AG20443 (cell line): ENCODE measurements at regions not wholly inside any gene's neighbourhood (a gene's known extent, or its start where the extent isn't known, plus 50 kb on each side); places are given as distances from the start of the nearest gene placed in this dataset.
"Not testable (repeated sequence)": the region's sequence is repeated elsewhere in the genome, so short reads cannot be mapped to it uniquely, and the experiment has no call there.

Experiments used
- DNase-seq: peaks from one replicate; pipeline ENCODE4 v3.0.0; 2012; ENCODE audit warnings: low spot score, mixed read lengths

DNA sequence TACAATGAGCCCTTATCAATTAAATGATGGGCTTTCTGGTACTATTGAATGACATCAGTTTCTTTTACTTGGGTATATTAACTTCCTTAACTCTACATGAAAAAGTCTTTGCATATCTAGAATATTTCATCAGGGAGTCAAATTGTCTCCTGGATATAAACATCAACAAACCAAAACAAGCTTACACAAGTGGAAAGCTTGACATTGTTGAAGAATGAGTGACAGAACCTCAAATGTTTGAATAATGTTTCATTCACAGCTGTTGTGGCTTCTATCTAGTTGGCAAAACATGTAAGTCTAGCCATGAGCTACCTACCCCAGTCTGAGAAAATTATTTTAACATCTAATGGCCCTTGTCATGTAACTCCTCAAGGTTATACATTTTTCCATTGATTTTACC, 604.8 kb upstream of the ADAMTS5 start:
- no peak for DNase-seq

DNA sequence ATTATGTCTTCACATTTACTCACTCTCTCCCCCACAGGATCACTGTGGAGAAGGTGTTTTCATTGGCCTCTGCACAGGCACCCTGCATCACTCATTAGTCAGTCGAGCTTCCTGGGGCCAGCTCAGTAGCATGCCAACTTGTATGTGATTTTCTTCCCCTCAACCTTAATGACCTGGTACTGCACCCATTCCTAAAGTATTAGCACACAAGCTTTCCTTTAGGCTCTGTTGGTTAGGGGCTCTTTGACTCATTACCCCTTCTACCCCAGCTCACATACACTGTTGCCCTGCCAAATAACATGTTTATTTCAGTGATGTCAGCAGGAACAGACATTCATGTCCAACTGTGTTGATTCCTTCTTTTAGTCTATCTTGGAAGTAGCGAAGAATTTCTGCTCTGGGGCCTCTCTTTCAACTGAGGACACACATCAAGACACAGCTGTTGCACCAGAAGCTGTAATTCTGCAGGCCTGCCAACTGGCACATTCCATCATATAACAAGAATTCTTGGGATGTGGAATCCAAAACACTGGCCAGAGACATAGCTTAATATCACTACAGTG, 603.5 kb upstream of the ADAMTS5 start:
- peak; percentile 73 for DNase-seq

DNA sequence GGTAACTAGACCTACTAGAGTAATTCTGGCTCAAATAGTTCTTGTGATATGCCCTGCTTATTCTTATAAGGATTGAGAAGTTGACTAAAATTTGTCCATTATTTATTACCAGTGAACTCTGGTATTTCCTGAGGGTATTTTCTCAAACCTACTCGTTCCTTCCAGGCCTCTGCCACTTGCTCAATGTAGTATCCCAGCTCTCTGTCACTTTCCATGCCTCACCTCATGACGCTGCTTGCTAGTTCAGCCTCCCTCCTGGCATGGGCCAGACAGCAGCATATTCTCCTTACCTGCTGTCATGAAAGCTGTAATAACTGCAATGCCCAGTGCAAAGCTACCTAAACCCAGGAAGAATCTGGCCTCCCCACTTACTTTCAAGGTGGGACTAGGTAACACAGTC, 602.9 kb upstream of the ADAMTS5 start:
- peak; percentile 14 for DNase-seq

DNA sequence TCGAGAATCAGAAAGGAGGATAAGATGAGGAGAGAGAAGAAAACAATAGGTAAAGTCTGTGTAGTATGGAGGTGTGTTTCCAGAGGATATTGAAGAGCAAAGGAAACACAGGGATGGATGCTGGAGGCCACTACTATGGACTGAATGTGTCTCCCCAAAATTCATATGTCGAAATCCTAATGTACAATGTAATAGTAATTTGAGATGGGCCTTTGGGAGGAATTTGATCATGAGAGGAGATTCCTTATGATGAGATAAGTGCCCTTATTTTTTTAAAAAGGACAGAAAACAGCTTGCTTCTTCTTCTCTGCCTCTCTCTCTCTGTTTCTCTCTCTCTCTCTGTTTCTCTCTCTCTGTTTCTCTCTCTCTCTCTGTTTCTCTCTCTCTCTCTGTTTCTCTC, 602.2 kb upstream of the ADAMTS5 start:
- DNase-seq, result no peak

DNA sequence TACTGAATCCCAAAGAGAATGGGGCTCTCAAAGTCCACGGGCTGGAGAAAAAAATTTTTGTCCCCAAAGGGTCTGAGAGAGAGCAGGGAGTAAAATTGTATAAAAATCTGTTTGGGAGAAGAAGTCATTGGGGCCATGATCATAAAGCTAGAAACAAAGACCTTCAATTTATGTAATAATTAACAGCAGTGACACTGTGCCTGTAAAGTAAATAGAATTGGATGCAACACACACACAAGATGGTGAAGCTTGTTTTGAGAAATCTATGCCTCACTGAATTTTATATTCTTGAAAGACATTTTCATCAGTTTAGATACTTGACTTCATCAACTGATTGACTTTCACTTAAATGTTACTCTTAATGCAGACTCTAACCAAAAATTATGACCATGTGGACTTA, 600.5 kb upstream of the ADAMTS5 start:
- no peak for DNase-seq

DNA sequence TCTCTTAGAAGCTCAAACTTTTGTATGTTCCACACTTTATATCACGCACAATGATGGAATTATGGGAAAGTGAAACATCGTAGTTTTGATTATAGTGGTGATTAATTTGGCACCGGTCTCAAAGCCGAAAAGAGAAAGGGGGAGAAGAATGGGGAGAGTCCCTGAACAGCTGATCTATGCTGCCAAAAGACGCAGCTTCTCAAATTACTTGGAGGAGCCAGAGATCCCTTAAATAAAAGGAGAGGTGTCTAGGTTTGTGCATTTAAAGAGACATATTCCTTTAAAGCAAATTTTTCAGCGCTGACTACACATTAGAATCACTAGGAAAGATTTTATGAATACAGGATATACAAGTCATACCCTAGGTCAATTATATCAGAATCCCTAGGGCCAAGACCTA, 599.6 kb upstream of the ADAMTS5 start:
- DNase-seq, result no peak

DNA sequence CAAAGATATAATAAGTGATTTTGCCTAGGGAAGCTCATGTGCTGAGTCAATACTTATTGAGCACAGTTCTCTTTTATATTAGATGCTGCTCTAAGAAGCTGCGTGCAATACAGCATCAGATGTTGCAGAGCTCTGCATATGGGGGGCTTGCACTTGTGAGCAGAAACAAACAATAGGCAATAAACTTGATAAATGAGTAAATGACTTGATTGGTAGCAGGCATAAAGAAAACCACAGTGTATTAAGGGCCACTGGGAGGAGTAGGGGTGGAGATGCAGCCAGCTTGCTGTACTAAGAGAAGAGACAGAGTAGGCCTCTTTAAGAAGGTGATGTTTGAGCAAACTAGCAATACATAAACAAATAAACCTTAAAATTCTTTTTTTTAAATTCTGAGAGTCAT, 598.5 kb upstream of the ADAMTS5 start:
- DNase-seq, result peak; percentile 15

DNA sequence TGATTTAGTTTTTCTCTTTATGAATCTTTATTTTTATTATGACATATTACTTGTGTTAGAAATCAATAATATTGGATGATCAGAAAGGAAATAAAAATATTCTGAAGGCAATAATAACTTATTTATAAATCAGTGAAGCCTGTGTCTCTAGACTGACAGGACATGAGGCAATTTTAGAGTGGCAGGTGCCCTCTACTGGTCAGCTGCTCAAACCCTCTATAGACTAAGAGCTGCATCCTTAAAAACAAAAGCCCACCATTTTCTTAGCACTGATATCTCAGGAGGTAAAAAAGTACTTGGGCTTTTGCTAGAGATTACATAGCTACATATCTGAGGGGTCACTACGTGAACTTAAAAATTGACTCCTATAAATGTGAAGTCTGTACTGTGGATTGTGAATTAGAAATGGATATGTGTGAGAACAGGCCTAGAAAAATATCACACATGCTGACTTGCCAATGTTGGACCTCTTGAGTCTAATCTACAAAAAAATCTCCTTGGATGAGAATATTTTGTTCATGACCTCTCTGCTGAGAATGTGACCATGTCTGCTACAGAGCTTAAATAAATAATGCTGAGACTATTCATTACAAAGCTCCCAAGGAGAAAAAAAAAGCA, 597.9 kb upstream of the ADAMTS5 start:
- peak; percentile 41 for DNase-seq

DNA sequence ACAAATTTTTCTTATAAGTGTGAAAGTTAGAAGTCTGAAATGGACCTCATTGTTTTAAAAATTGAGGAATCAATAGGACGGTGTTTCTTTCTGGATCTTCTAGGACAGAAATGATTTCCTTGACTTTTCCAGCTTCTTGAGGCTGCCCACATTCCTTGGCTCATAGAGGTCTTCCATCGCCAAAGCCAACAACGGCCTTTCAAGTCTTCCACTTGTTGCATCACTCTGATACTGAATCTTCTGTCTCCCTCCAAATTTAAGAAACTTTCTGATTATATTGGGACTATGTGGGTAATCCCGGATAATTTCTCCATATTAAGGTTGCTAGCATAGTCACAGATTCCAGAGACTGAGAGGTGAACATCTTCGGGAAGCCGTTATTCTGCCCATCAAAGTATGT, 595.4 kb upstream of the ADAMTS5 start:
- DNase-seq, result no peak

DNA sequence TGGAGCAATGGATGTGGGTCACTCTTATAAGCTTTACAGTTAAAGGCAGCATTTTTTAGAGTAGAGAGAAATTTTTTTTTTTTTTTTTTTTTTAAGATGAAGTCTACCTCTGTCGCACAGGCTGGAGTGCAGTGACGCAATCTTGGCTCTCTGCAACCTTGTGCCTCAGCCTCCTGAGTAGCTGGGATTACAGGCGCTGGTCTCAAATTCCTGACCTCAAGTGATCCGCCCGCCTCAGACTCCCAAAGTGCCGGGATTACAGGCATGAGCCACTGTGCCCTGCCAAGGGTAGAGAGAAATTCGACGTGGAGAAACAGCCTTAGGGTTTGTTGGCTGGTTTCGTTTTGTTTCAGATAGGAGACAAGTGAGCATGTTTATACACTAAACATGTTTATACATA, 594.2 kb upstream of the ADAMTS5 start:
- DNase-seq, result no peak

DNA sequence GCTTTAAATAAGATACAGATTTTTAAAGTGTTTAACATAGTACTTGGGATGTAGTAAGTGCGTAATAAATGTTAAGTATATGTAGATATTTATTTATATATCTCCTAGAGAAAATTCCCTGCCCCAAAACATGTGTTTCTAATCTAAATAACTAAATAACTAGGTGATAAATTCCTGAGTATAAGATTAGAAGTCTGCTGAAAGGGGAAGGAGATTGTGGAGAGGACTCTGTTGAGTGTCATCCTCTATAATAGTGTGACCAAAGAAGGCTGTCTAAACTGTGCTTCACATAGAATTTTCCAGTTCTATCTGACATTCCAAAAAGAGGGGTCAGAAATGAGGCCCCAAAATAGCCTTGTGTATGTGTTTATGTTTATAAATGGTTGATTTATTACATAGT, 590.5 kb upstream of the ADAMTS5 start:
- DNase-seq, result no peak

DNA sequence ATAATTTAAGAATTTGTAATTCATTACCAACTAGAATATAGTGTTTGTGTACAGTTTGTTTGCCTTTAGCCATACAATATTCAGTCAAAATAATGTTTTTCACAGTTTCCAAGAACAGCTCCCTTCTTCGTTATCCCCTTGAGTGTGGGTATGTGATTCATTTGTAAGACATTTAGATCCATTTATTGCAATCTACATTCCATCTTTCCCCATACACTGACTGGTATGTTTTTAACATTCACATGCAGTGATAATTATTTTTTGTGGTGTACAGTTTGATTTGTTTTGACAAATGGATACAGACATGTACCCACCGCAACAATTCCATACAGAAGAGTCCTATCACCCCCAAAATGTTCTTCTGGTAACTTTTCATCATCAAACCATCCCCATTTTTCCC, 589.1 kb upstream of the ADAMTS5 start:
- DNase-seq, result no peak

DNA sequence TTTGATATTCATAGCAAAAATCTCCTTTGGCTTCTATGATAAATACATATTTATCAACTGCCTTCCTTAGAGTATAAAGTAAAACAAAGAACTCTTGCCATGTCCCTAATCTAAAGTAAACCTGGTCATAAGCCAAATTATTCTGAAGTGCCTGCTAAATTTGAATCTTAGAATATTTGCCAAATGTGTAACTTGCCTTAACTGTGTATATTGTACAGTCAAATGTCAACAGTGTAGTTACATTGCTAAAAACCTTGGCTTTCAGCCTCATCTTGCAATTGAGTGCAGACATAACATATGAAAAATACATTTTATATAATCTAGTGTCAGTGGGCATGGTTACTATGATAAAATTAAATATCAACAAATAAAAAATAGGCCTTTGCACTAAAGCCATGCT, 583.4 kb upstream of the ADAMTS5 start:
- DNase-seq, result no peak

DNA sequence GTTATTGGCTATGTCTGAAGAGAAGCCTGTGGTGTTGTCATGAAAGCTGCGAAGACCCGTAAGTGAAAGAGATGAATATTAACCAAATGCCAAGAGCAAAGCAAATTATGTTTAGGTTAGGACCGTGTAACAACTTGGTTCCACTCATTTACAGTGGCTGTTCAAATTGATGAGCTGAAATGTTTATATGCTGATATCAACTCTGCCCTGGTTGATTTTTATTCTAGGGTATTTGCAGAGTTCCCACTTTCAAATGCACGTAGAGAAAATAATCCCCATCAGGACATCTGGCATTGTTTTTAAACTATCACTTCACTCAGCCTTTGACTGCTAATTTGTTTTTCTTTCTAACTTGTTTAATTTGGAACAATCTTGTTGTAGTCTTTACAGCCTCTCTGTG, 581.6 kb upstream of the ADAMTS5 start:
- DNase-seq, result no peak

DNA sequence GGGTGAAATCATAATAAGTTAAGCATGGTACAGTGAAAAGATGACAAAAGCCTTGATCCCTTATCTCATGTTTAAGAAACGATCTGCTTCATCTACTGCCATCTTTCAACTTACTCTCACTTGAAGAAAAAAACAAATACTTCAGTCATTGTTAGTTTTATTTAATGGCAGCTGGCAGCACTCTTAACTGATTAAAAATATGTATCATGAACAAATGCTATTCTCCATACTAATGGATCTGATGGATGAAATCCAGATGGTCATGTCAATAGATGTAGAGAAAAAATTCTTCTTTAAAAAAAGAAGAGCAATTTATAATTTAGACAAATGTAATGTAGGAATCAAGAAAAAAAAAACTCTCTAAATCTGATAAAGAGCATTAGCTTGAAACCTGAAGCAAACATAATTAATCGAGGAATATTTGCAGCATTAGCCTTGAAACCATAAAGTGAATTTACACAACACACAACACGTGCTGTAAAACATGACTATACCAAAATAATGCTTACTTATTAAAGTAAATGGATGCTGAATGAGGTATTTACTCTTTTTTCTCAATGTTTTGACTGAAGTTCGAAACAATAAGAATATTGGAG, 579.0 kb upstream of the ADAMTS5 start:
- DNase-seq, result no peak

DNA sequence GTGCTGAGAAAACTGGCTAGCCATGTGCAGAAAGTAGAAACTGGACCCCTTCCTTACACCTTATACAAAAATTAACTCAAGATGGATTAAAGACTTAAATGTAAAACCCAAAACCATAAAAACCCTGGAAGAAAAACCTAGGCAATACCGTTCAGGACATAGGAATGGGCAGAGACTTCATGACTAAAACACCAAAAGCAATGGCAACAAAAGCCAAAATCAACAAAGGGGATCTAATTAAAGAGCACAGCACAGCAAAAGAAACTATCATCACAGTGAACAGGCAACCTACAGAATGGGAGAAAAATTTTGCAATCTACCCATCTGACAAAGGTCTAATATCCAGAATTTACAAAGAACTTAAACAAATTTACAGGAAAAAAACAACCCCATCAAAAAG, 575.2 kb upstream of the ADAMTS5 start:
- not testable (repeated sequence) for DNase-seq

DNA sequence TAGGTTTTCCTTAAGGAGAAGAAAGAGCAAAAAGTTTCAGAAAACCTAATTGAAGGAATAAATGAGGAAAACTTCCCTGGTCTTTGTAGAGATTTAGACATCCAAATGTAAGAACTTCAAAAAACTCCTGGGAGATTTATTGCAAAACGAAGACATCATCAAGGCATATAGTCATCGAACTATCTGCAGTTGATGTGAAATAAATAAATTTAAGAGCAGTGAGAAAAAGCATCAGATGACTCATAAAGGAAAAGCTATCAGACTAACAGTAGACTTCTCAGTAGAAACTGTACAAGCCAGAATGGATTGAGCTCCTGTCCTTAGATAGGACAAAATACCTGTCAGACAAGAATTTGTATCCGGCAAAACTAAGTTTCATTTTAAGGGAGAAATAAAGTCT, 569.4 kb upstream of the ADAMTS5 start:
- DNase-seq, result no peak

DNA sequence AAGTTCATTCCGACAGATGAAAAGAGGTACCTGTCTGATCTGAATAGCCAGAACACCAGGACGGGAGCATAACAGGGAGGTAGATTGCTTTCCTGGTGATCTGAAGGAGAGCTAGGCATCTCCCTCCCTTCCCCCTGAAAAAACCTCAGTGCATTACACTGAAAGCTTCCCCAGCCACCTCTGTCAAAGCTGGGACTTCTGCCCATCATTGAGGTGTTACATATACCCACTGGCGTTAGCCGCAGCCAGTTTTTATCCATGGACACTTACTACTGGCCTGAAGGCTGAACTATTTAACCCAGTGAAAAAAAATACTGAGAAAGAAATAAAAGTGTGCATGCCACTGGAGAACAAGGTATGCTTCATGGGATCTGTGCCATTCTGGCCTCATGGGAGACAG, 568.3 kb upstream of the ADAMTS5 start:
- DNase-seq, result no peak

DNA sequence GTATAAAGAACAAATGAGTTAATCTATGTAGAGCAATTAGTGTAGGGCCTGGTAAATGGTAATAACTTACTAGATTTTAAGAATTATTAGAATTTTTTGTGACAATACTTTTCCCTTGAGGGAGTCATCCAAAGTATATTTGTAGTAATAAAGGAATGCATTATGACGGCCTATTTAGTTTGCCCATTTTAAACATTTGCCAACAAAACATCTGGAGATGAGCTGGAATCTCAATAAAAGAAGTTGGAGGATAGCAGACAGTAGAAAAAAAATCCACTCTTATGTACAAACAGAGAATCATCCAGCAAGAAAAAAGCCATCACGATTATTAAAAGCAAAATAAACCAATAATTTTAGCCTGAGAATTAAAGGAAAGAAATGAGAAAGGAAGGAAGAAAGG, 567.3 kb upstream of the ADAMTS5 start:
- DNase-seq, result peak; percentile 17

DNA sequence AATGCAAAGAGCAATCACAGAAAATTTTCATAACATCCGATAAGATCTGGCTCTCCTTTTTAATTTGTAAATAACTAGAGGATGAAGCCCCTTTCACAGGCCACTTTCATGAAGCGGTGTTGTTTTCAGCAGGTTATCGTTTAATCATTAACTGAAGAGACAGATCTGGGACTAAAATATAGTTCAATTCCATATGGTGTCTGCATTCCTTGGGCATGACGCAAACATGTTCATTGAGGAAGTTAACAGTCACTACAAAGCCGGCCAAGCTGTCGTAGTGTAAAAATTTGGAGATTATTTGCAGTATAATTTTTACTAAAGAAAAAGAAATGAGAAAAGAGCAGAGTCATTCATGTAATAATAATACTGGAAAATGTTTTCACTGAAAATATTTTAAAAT, 565.2 kb upstream of the ADAMTS5 start:
- DNase-seq, result no peak

DNA sequence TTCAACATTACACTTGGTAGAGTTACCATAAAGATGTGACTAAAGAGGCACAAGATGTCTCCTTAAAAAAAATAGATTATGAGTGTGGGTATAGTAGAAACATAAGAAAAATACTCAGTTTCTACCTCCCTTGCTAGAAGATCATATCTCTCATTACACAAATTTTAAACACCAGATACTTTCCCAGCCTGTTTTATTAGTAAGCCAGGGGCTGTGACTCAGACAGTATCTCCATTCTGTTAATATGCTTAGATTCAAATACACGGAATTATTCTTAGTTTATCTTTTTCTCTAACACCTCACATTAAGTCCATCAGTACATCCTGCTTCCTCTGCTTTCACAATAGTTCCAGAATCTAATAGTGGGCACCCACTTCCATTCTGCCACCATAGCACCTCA, 561.8 kb upstream of the ADAMTS5 start:
- DNase-seq, result no peak

DNA sequence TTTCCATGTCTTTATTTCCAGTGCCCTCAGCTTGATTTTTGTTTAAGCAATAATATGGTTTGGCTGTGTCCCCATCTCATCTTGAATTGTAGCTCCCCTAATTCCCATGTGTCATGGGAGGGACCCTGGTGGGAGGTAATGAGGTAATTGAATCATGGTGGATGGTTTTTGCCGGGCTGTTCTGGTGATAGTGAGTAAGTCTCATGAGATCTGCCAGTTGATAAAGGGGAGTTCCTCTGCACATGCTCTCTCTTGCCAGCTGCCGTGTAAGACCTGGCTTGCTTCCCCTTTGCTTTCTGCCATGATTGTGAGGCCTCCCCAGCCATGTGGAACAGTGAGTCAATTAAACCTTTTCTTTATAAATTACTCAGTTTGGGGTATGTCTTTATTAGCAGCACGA, 559.6 kb upstream of the ADAMTS5 start:
- no peak for DNase-seq

DNA sequence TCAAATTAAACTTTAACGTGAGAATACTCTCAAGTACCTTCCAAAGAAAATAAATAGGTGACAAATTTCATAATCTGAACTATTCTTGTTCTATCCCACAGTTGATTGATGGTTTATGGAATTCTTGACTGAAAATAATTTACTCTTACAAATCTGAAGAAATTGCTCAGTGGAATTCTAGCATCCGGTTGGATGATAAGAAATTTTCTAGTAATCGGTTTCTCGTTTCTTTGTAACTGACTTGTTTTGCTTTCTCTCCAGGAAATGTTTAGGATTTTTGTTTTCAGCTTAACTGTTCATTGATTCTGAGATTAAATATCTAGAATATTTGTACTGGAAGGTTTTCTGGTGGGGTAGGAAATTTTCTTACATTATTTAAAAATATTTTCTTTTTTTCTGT, 558.9 kb upstream of the ADAMTS5 start:
- no peak for DNase-seq

DNA sequence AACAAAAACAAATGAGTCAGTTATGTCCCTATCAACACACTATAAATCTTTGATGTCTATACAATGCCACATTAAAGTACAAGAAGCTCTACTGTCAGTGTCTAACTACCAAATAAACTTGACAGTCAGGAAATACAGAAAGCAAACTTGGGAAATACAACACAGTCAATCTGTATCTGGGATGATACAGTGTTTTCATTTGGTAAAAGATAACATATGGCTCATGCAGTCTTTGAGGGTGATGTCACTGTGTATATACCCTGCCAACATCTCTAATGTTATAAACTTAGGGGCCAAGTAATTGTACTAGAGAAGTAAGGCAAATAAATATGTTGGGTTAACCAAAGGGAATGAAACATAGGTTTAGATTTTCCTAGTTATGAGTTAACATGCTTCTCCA, 552.5 kb upstream of the ADAMTS5 start:
- peak; percentile 31 for DNase-seq
